C4-2B (cell line): ENCODE measurements at regions not wholly inside any gene's neighbourhood (a gene's known extent, or its start where the extent isn't known, plus 50 kb on each side); places are given as distances from the start of the nearest gene placed in this dataset.

Experiments
- ZFX ChIP-seq: fragments of 450-650 bp; IDR thresholded peaks from 2 replicates; pipeline ENCODE4 v1.6.1; 2017
- TF ChIP-seq, protein P1 (sequence below): fragments of 450-650 bp; conservative IDR thresholded peaks from 2 replicates; pipeline ENCODE4 v1.5.1; 2017; ENCODE audit warnings: mild to moderate bottlenecking

DNA sequence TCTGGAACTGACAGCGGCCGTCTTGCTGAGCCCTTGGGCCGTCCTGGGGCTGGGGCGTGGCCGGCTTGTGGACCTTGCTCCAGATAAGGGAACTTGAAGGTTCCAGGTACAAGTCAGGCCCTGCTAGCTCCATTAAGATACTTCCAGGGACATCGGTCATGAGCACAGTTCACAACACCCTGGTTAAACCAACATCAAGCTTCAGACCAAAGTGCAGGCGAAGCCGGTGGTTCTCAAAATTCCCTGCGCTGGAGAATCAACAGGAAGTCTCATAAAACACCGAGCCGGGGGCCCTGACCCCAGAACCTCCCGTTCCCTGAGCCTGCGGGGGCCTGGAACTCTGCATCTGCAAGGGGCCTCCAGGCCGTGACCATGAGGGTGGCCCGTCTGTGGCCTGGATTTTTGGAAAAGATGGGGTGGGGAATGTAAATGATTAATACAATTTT lies 1043.8 kb downstream of the BRD1 start:
- TF ChIP-seq ZFX: no peak
- TF ChIP-seq, protein P1, sequence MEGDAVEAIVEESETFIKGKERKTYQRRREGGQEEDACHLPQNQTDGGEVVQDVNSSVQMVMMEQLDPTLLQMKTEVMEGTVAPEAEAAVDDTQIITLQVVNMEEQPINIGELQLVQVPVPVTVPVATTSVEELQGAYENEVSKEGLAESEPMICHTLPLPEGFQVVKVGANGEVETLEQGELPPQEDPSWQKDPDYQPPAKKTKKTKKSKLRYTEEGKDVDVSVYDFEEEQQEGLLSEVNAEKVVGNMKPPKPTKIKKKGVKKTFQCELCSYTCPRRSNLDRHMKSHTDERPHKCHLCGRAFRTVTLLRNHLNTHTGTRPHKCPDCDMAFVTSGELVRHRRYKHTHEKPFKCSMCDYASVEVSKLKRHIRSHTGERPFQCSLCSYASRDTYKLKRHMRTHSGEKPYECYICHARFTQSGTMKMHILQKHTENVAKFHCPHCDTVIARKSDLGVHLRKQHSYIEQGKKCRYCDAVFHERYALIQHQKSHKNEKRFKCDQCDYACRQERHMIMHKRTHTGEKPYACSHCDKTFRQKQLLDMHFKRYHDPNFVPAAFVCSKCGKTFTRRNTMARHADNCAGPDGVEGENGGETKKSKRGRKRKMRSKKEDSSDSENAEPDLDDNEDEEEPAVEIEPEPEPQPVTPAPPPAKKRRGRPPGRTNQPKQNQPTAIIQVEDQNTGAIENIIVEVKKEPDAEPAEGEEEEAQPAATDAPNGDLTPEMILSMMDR: no peak
